GM19328 (cell line): ENCODE measurements at regions not wholly inside any gene's neighbourhood (a gene's known extent, or its start where the extent isn't known, plus 50 kb on each side); places are given as distances from the start of the nearest gene placed in this dataset.
"Not testable (repeated sequence)": the region's sequence is repeated elsewhere in the genome, so short reads cannot be mapped to it uniquely, and the experiment has no call there.

Experiments used
- ATAC-seq: cut with Tn5 transposase; IDR thresholded peaks from one replicate; pipeline ENCODE4 v1.9.1; 2021; ENCODE audit warnings: mild to moderate bottlenecking, moderate library complexity; ENCODE audit not compliant: unreplicated experiment

DNA sequence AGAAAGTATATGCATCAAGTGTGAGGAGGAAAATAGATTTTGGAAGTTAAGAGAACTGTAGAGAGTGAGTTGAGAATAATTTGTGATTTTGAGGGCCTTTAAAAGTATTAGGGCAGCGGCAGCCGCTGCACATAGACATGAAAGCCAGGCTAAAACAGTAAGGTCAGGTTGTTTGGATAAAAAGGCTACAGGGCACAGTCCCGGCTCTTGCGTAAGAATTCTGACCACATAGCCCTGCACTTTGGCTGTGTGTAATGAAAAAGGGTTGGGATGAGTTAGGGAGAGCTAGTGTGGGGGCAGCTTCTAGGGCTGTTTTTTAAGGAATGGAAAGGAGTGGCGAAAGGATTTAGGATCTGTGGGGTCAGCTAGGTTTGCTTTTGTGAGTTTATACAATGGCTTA is 130.8 kb downstream of the CCDC71L start:
- ATAC-seq: not testable (repeated sequence)

GRCh38 chr7:106526617-106527016 is 134.3 kb downstream of the CCDC71L start:
- not testable (repeated sequence) for ATAC-seq

- no peak for ATAC-seq
Measured at GRCh38 chr7:106524690-106525059, 136.3 kb downstream of the CCDC71L start.

DNA sequence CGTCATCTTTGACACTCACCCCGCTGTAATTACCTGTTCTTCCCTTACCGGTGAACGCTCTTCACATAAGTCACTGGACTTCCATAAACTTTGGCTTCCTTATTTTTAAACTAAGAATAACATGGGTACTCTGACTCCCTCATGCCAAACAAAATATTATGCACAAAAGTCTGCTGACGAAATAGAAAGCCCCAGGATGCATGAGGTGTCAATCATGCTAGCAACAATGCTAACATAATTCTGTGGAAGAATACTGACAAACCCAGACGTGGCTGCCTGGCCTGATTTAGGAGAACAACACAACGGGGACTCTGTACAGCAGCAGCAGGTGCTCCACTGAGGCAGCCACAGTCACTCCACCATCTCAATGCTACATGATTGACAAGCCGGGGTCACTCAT is 137.5 kb downstream of the CCDC71L start:
- ATAC-seq: no peak

GRCh38 chr7:106522696-106523095 is 138.3 kb downstream of the CCDC71L start:
- ATAC-seq: no peak

GRCh38 chr7:106521541-106521940 is 139.4 kb downstream of the CCDC71L start:
- no peak for ATAC-seq

GRCh38 chr7:106520962-106521514 is 139.9 kb downstream of the CCDC71L start:
- no peak for ATAC-seq

GRCh38 chr7:106518967-106519366 is 142.0 kb downstream of the CCDC71L start:
- ATAC-seq: no peak

DNA sequence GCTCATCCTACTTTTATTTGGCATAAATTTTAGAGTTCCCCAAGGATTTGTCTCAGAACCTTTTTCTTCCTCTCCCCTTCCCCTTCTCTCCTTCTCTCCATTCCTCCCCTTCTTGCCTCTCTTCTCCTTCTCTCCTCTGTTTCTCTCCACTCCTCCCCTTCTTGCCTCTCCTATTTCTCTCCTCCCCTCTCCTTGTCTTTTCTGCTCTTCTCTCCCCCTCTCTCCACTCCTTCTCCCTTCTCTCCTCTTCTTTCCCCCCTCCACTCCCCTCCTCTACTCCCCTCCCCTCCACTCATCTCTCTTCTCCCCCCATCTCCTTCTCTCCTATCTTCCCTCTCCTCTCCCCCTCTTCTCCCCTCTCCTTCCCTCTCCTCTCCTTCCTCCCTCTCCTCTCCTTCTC is 142.7 kb downstream of the CCDC71L start:
- ATAC-seq: no peak

- ATAC-seq: no peak
Measured at GRCh38 chr7:106517508-106517907, 143.4 kb downstream of the CCDC71L start.

- no peak for ATAC-seq
Measured at GRCh38 chr7:106515321-106515720, 145.6 kb downstream of the CCDC71L start.

- no peak for ATAC-seq
Measured at GRCh38 chr7:106514881-106515280, 146.1 kb downstream of the CCDC71L start.

DNA sequence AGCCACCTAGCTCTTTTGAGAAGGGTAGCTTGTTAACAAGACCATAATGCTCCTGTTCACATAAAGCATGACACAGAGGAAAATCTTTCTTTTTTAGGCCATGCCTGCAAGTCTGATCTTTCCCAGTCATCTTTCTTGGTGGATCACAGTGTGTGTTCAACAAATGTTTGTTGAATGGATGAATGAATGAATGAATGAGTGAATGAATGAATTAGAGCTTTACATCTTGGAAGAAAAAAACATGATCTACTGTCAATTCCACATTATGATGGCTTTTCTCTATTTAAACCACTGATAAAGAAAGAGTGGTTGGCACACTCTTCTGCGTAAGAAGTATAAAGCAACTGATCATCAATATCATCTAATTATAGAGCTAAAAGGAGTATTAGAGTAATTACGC is 148.7 kb downstream of the CCDC71L start:
- no peak for ATAC-seq

- no peak for ATAC-seq
Measured at GRCh38 chr7:106504645-106505044, 156.3 kb downstream of the CCDC71L start.

DNA sequence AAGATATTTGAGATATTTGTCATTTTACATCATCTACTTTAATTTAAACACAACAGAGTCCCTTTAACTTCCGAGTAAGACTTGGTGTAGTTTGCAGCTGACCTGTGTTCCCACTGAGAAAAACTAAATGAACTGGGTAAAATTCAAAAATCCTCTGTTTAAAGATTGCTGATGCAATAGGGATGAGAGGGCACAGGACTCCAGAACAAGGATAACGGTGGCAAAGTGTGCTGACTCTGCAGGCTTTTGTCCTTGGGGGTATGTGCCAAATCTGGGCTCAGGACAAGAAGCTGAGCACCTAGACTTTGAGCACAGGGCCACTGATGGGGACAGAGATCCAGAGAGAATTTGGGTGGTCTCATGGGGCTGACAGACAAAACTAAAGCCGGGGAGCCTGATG is 156.8 kb downstream of the CCDC71L start:
- ATAC-seq: no peak

GRCh38 chr7:106503626-106504025 is 157.3 kb downstream of the CCDC71L start:
- no peak for ATAC-seq

DNA sequence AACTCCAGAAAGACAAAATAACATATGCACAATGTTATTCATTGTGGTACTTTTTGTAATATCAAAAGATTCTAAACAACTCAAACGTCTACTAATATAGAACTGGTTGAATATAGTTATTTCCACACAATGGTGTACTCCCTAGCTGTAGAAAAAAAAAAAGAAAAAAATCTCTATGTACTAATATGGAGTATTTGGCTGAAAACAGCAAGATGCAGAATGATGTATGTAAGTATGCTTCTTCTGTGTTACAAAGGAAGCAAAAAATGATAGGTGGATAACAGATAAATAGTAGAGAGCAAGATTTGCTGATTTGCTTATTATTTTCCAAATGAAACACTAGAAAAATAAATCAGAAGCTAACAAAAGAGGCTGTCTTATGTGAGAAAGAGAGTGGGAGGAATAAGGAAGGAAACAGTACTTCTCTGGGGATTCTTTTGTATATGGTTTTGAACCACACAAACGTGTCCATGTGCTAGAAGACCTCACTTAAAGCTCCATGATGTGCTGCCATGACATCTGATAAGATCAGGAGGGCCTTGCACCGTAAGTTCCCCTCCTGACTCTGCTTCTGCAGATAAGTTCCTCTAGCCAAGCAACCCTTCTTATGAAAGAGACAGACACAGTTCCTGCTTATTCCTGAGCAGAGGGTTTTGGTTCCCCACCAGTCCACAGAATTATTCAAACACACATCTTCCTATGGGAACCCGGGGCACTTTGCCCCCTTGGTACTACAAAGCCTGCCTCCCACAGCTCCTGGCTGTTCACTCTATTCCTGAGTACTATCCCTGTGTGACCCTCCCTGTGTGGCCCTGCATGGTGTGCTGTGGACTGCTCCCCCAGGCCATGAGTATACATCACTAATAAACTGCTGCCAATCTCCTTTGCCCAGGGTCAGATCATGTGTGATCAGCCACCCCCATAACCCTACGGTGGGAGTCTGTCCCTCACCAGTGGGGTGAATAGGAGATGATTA is 159.1 kb downstream of the CCDC71L start:
- no peak for ATAC-seq

- no peak for ATAC-seq
Measured at GRCh38 chr7:106499897-106500296, 161.1 kb downstream of the CCDC71L start.

DNA sequence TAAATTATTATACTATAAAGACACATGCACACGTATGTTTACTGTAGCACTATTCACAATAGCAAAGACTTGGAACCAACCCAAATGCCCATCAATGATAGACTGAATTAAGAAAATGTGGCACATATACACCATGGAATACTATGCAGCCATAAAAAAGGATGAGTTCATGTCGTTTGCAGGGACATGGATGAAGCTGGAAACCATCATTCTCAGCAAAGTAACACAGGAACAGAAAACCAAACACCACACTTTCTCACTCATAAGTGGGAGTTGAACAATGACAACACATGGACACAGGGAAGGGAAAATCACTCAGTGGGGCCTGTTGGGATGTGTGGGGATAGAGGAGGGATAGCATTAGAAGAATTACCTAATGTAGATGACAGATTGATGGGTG is 163.0 kb downstream of the CCDC71L start:
- not testable (repeated sequence) for ATAC-seq

- ATAC-seq: no peak
Measured at GRCh38 chr7:106493041-106493731, 167.8 kb downstream of the CCDC71L start.

DNA sequence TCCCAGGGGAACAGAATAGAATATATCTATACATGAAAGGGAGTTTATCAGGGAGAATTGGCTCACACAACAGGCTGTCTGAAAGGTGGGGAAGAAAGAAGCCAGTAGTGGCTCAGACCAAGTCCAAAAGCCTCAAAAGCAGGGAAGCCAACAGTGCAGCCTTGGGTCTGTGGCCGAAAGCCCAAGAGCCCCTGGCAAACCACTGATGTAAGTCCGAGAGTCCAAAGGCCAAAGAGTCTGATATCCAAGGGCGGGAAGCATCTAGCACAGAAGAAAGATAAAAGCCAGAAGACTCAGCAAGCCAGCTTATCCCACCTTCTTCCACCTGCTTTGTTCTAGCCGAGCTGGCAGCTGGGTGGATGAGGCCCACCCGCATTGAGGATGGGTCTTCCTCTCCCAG is 172.5 kb downstream of the CCDC71L start:
- ATAC-seq: no peak

- ATAC-seq: no peak
Measured at GRCh38 chr7:106487892-106488291, 173.1 kb downstream of the CCDC71L start.
